T-helper 1 cell treated with Interleukin-12 subunit alpha and Interleukin-12 subunit beta and Interleukin-4 antibody, amounts not matched to agents 30 ng/mL and 1 ng/mL, for 36 hours (primary cell): ENCODE measurements at regions not wholly inside any gene's neighbourhood (a gene's known extent, or its start where the extent isn't known, plus 50 kb on each side); places are given as distances from the start of the nearest gene placed in this dataset.

Experiments used
- intact Hi-C: fragments of 100-400 bp; cut with micrococcal nuclease; formaldehyde crosslinking; loops from one replicate; pipeline ENCODE4 v1.15.1; 2024

DNA sequence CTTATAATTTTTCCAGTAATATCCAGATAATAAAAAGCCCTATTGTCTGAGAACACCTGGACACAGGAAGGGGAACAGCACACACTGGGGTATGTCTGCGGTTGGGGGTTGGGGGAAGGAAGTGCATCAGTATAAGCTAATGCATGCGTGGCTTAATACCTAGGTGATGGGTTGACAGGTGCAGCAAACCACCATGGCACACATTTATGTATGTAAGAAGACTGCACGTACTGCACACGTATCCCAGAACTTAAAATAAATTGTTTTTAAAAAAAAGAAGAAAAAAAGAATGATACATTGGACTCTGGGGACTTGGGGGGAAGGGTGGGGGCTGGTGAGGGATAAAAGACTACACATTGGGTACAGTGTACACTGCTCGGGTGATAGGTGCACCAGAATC lies 144.9 kb upstream of the C1orf174 start:
- intact Hi-C loops, result no loop called here

DNA sequence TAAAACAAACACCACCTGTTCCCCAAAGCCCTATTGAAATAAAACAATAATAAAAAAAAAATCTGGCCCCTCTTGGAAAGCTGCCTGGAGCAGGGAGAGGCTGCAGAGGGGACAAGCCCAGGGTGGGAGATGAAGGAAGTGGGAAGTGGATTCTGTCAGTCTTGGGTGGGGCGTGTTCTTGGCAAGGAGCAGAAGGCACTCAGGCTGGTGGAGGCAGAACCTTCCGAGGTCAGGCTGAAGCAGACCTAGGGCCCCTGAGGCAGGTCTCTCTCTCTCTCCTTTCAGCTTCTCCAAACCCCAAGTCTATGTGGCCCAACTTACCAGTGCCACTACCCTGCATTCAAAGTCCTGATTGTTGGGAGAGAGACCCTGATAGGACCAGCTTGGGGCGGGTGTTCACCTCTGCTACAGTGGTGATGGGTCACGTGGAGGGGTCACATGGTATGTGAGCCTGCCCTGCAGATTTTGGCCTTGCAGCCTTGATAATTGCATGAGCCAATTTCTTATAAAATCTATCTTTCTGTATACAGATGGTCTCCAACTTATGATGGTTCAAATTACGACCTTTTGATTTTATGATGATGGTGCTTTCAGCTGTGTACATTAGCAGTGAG lies 145.4 kb upstream of the C1orf174 start:
- intact Hi-C loops, result no loop called here

DNA sequence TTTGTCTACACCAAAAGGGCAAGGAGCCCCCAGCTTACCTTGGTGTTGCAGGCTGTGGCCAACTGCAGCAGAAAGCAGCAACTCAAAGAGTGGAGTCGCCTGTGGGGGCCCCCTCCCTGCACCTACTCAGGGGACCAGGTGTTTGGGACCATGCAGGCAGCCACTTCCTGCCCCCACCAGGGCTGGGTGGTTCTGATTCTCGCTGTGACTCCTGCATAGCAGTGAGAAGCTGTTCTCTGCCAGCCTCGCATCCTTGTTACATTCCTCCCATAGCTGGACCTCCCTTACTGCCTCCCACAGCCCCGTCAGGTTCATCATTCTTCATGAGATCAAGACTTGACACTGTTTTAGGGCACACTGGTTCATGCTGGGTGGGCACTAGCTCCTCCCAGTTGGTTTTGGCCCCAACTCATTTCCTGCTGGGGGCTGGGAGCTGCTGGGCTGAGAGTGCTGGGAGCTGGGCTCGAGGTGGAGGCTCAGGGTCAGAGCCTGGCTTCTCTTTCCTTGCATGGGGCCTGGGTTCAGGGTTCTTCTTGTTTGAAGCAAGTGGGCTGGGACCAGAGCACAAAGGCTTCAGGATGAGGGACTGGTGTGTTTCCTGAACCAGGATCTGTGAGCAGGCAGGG lies 146.9 kb upstream of the C1orf174 start:
- intact Hi-C loops, result no loop called here

- intact Hi-C loops, result no loop called here
These were observed 147.6 kb upstream of the C1orf174 start for GRCh38 chr1:4047666-4048065.

GRCh38 chr1:4048076-4048475 lies 148.0 kb upstream of the C1orf174 start:
- intact Hi-C loops, result no loop called here

DNA sequence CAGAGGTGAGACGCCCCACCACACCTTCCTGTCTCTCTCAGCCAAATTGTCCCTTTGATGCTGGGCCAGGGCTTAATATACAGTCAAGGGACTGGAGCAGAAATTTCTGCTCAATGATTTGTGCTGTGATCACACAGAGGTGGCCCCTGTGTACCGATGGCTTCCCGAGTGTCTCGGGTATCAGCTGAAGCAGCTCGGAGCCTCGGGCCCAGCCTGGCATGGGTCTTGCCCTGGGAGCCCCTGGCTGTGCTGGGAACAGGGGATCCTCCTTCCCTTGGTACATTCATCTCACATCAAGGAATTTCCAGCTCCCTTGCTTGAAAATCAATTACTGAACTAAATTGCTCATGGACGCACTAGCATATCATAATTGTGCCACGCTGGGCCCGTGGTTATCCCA lies 148.8 kb upstream of the C1orf174 start:
- intact Hi-C loops, result no loop called here

- intact Hi-C loops, result no loop called here
These were observed 150.9 kb upstream of the C1orf174 start for GRCh38 chr1:4050998-4051397.

DNA sequence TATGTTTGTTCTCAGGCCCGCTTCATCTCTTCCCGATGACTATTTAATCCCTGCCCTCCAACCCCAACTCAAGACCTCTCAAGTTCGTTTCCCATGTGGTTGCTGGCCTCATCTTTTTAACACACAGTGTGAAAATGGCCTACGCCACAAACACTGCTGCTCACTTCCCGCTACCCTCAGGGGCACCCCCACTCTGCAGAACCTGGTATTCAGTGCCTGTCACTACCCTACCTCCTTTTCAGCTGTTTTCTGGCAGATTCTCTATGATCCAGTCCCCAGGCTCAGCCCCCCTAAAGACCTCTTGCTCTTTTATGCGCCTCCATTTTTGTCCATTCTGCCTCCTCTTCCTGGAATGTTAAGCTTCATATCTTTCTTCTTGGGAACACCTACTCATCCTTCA lies 152.6 kb upstream of the C1orf174 start:
- intact Hi-C loops, result no loop called here

DNA sequence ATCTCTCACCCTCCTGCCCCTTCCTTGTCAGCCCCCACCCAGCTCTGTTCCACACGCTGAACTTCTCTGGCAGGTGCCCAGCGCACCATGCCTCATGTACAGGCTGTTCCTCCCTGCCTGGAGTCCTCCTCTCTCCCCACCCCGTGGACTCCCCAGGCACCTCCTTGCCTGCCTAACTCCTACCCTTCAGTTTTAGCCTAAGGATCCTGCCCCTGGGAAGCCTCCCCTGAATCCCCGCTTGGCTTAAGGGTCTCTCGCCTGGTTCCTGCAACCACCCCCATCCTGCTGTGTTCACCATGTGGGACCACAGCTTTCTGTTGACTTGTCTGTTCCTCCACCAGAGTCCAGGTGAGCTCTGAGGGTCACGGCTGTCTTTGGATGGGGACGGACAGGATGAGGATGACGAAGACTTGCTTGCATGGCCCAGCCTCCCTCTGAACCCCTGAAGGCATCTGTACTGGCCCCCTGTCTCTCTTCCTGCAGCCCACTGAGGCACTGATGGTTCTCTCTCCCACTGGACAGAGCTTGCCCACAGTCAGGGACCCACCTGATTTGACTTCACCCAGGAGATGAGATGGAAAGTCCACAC lies 153.2 kb upstream of the C1orf174 start:
- intact Hi-C loops, result no loop called here

DNA sequence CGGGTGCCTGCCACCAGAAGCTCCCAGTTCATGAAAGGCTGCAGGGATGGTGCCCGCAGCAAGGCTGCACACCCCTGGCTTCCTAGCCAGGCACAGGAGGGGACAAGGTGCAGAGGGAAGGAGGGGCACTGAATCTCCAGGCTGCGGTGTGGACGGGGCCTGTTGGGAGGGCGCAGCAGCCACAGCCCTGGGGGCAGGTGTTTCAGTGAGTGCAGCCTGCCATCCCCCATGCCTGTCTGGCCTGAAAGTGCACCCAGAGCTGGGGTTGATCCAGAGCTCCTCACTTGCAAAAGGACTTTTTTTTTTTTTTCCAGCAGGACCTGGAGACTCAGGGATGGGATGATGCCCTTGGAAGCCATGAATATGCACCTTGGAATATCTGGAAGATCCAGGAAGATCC lies 153.7 kb upstream of the C1orf174 start:
- intact Hi-C loops, result no loop called here

DNA sequence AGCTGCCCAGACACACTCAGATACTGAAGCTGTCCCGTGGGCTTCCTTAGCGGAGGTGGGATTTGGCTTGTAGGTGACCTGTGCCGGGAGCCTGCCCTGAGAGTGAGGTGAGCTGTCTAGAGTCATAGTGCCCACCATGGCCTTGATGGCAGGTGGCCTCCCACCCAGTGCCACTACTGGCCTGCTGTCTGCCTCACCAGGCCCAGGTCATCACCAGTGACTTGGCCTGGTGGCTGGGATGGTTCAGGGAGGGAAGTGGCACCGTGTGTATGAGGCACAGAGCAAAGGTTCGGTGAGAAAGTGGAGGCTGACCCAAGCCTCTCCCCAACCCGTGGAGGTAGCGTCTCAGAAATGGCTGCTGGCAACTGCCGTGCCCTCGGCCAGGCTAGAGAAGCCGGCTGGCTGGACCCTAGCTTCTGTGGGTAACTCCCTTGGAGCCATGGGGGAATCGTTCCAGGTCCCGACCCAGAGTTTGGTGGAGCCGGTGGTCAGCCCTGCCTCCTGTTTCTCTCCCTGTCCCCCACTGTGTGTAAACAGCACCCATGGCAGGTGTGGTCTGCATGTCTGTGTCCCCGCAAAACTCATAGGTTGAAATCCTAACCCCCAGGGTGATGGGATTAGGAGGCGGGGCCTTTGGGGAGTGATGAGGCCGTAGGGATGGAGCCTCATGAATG lies 155.4 kb upstream of the C1orf174 start:
- intact Hi-C loops, result no loop called here

DNA sequence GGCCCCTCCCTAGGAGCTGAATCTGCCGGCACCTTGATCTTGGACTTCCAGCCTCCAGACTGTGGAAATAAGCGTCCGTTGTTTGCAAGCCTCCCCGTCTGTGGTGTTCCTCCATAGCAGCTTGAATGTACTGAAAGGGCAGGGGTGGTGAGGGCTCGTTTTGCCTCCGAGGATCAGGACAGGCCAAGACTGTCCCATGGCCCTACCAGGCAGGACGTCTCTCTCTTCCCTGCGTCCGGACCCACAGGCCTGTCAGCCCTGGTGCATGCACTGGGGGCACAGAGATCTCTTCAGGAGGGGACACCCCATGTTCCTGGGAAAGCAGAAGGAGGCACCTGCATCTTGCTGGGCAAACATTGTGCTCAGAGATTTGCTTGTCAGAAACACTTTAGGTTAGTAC lies 156.3 kb upstream of the C1orf174 start:
- intact Hi-C loops, result no loop called here

- intact Hi-C loops, result no loop called here
These were observed 156.9 kb upstream of the C1orf174 start for GRCh38 chr1:4056989-4057388.

DNA sequence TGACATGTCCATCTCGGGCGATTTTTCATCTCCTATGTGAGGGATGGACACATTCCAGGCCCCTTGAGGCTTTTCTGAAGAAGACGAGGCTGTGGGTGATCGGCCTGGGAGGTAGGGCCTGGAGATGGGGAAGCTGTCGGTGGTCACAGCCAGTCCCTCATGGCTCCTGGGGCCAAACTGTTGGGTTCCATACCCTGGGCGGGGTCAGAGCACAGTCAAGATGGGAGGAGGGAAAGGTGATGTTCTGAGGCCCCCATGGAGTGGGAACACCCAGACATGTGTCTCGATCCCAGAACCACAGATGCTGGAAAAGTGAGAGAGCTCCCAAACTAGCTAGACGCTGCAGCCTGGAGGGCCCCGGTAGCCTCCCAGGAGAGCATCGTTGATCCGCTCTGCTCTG lies 157.5 kb upstream of the C1orf174 start:
- intact Hi-C loops, result no loop called here

DNA sequence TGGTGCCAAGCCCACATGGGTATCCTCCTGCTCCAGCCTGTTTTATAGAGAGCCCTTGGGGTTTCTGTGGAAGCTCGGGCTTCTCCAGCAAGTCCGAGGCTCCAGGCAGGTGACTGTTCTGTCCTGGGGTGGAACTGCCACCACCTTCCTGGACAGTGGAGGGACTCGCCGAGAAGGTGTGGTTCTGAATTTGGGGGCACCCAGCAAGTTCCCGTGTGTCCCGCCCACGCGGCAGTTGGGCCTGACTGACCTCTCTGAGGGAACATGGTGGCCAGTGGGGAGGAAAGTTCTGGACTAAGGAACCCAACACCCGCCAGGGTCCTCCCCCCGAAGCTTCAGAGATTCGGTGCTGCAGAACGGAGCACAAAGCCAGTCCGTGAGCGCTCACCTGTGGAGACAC lies 158.1 kb upstream of the C1orf174 start:
- intact Hi-C loops, result no loop called here

GRCh38 chr1:4058706-4059105 lies 158.6 kb upstream of the C1orf174 start:
- intact Hi-C loops, result no loop called here

DNA sequence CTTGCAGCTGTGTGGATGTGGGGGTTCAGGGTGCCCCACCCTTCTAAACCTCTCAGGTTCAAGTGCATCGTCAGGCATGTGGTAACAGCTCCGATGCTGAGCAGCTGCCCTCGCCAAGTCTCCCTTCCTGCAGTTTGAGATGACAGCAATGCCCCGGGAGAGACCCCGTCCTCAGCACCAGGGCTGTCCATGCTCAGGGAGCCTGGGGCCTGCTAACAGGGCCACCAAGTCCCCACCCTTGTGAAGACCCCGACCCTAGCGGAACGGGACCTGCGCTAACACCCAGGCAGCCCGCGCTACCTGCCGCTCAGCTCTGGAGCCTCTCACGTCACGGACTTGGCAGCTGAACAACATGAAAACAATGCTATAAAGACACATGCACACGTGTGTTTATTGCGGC lies 159.2 kb upstream of the C1orf174 start:
- intact Hi-C loops, result no loop called here

DNA sequence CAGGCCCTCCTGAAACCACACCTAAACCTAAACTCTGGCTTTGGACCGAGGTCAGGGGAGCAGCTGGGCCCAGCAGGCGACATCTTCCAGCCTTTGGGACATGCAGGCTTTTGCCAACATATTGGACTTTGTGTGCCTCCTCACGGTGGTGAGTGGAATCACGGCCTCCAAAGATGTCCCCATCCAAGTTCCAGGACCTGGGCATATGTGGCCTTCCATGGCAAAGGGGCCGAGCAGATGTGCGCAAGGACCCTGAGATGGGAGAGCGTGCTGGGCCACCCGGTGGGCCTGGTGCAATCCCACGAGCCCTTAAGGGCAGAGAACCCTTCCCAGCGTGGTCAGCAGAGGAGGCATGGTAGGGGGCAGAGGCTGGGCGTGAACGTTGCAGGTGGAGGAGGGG lies 160.8 kb upstream of the C1orf174 start:
- intact Hi-C loops, result no loop called here

DNA sequence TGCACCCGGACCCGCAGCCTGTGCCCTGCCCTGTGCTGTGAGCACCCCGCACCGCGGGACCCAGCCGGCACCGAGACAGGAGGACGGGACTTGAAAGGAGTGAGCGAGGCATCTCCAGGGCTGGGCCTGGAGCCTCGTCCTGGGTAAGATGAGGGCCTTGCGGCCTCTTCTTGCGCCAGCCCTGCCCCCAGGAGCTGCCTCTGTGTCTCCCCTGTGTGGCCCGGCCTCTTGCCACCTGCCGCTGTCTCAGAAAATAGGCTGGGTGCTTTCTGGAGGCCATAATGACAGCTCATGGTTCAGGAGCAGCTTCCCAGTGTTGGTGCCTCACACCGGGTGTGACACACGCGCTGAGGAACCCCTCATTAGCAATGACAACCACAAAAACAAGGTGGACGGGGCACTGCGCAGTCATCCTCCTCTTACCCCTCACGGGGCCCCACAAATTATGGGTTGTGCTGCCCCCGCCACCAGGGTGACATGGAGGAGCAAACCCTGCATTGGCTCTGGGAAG lies 161.5 kb upstream of the C1orf174 start:
- intact Hi-C loops, result no loop called here

DNA sequence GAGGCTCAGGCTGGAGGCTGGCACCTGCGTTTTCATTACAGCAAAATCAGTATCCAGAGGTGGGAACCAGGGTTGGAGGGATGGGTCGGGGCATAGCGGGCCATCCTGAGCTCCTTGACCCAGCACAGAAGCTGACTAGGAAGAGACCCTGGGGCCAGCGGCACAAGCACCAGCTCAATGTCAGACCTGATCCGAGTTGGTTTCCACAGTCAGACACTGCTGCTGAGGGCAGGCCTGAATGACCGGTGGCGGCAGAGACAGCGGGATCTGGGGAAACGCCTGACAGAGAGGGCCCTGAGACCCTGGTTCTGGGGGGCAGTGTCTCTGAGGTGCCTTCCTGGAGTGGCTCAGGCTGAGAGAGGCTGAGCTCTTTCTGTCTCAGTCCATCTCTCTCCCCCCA lies 162.0 kb upstream of the C1orf174 start:
- intact Hi-C loops, result no loop called here

DNA sequence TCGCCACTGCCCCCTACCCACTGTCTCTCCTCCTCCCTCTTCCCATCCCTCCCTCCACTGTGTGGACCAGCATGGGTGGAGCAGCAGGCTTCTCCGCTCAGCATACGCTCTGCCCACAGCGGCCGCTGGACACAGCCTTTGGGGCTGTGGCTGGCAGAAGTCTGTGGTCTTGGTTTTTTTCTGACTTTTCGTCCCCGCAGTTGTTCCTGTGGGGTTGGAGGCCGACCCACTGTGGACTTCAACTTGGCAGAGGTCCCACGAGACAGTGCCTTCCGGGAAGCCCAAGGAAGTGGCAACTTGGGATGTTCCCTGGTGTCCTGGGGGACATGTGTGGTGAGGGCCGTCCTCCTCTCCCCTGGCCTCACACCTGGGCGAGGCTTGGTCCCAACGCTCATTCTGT lies 162.5 kb upstream of the C1orf174 start:
- intact Hi-C loops, result no loop called here

DNA sequence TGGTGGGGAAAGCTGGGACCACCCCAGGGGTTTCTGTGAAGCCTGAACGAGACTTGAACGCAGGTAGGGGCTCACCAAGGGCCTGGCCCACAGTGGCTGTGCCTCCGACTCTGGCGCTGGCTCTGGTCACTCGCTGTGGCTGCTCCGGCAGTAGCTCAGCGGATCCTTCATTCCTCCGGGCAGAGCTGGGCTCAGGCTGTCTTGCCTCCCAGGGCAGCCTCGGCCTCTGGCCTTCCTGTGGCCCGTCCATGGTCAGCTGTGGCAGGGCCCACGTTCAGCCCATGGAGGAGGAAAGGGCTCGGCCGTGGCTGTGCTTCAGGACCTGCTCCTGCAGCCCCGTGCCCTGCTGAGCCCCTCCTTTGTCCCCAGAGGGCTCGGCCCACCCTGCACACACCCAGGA lies 162.9 kb upstream of the C1orf174 start:
- intact Hi-C loops, result no loop called here

DNA sequence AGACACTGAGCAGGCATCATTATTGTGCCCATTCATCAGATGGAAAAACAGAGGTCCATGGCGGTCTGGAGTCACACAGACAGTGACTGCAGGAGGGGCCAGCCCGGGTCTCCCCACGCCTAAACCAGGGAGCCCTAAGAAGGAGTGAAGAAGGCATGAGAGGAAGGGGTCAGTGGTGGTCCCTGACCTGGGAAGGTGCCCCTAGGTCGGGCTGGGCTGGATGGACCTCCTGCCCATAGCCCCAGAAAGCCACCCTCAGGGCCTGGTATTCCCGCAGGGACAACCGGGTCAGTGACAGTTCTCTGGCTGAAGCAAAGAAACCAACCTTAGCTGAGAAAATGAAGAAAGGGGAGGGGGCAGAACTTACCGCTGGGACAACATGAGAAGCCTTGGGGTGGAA lies 163.4 kb upstream of the C1orf174 start:
- intact Hi-C loops, result no loop called here
